Lower leg skin (tissue), 4 donors: ENCODE measurements at regions not wholly inside any gene's neighbourhood (a gene's known extent, or its start where the extent isn't known, plus 50 kb on each side); places are given as distances from the start of the nearest gene placed in this dataset.

ENCODE experiments used
- DNase-seq, 2 donors: peaks; one replicate each; pipeline ENCODE4 v3.0.0-alpha.2; 2019; ENCODE audit warnings: low spot score in 2 of 2
- H3K4me3 ChIP-seq: fragments of 200-600 bp; sonication (generic); 2 replicates; pipeline ENCODE4 v1.5.1; 2017; ENCODE audit warnings: mild to moderate bottlenecking, low read depth; ENCODE audit not compliant: poor library complexity, severe bottlenecking
- CTCF ChIP-seq, 3 donors: fragments of 450-650 bp; IDR thresholded peaks; one replicate each; pipeline ENCODE4 v1.5.1; 2016; ENCODE audit warnings: antibody characterized with exemption in 3 of 3, mild to moderate bottlenecking in 3 of 3, moderate library complexity in 2 of 3
- POLR2A ChIP-seq, 2 donors: fragments of 450-650 bp; IDR thresholded peaks; one replicate each; pipeline ENCODE4 v1.6.1; 2016 to 2017; ENCODE audit warnings: antibody characterized with exemption in 2 of 2, mild to moderate bottlenecking in 1 of 2, moderate library complexity in 1 of 2
- WGBS, 2 donors: methylation state at CpG; one replicate each; pipeline ENCODE4 v1.1.5; 2018; 5-methylcytosine and 5-hydroxymethylcytosine counted together
- intact Hi-C: fragments of 100-400 bp; cut with DNase I; formaldehyde crosslinking; loops from one replicate; pipeline ENCODE4 v1.15.0; 2023; ENCODE audit warnings: low total_unique reads

GRCh38 chr6:141151710-141152417, 980.9 kb upstream of the GJE1 start:
- H3K4me3 ChIP-seq = no peak overlapping the region
- TF ChIP-seq CTCF (IDR thresholded peaks at IDR 0.05) (no peak), POLR2A (IDR thresholded peaks at IDR 0.05) (no peak)
- DNase-seq = no peak
- intact Hi-C loops = no loop called here
- WGBS, 2 donors = 55 to 79% methylated on average over 3 of the region's 3 CpGs

GRCh38 chr6:141141870-141142269, 990.9 kb upstream of the GJE1 start:
- TF ChIP-seq POLR2A (IDR thresholded peaks at IDR 0.05) (no peak), CTCF (IDR thresholded peaks at IDR 0.05) (no peak)
- H3K4me3 ChIP-seq = no peak overlapping the region
- no peak for DNase-seq
- 64 to 66% methylated on average over 2 of the region's 2 CpGs for WGBS, 2 donors
- intact Hi-C loops = no loop called here

- intact Hi-C loops = no loop called here
- DNase-seq = no peak
- no peak overlapping the region for H3K4me3 ChIP-seq
- no peak for TF ChIP-seq CTCF (IDR thresholded peaks at IDR 0.05)
- no peak for TF ChIP-seq POLR2A (IDR thresholded peaks at IDR 0.05)
These were observed 991.8 kb upstream of the GJE1 start for GRCh38 chr6:141140905-141141304.

- no peak for TF ChIP-seq CTCF (IDR thresholded peaks at IDR 0.05)
- no peak for TF ChIP-seq POLR2A (IDR thresholded peaks at IDR 0.05)
- intact Hi-C loops = no loop called here
- H3K4me3 ChIP-seq = no peak overlapping the region
- DNase-seq = no peak
- 92 to 95% methylated on average over 10 of the region's 10 CpGs for WGBS, 2 donors
These were observed 993.3 kb upstream of the GJE1 start for GRCh38 chr6:141139461-141139860.

GRCh38 chr6:141134723-141135122, 998.0 kb upstream of the GJE1 start:
- TF ChIP-seq CTCF (IDR thresholded peaks at IDR 0.05) = no peak
- no peak for TF ChIP-seq POLR2A (IDR thresholded peaks at IDR 0.05)
- H3K4me3 ChIP-seq = no peak overlapping the region
- no peak for DNase-seq
- WGBS, 2 donors = 77 to 93% methylated on average over 1 of the region's 1 CpG
- intact Hi-C loops = no loop called here

- DNase-seq = no peak
- TF ChIP-seq CTCF (IDR thresholded peaks at IDR 0.05) = no peak
- TF ChIP-seq POLR2A (IDR thresholded peaks at IDR 0.05) = no peak
- intact Hi-C loops = no loop called here
- 72 to 81% methylated on average over 3 of the region's 3 CpGs for WGBS, 2 donors
- H3K4me3 ChIP-seq = no peak overlapping the region
These were observed 998.9 kb upstream of the GJE1 start for GRCh38 chr6:141133836-141134235.
